ENCODE measurements at regions not wholly inside any gene's neighbourhood (a gene's known extent, or its start where the extent isn't known, plus 50 kb on each side); places are given as distances from the start of the nearest gene placed in this dataset.

- Histone ChIP-seq H3K4me3 (no peak overlapping the region), H3K36me3 (no peaks in the 10 kb centered on the region), H3K27me3 (replicated peaks; ENCODE audit: insufficient read depth) (no peaks in the 10 kb centered on the region), H3K27ac (no peak overlapping the region), H3K9me3 (no peaks in the 10 kb centered on the region), H3K4me1 (ENCODE audit: control insufficient read depth in 1 of 2, low read depth in 2 of 2) (peaks cover 0 to 7% of the 10 kb centered on the region in 2 donors)
- DNase-seq (ENCODE audit: low spot score) (no peak), ATAC-seq (ENCODE audit: insufficient number of reproducible peaks, low FRiP score, low read depth) (no peak)
- no peak for TF ChIP-seq CTCF (IDR thresholded peaks at IDR 0.05)
Observed at GRCh38 chr5:118529361-118530144, 458.8 kb downstream of the DTWD2 start.

GRCh38 chr5:118522626-118523025, 465.7 kb downstream of the DTWD2 start:
- Histone ChIP-seq H3K27me3 (replicated peaks; ENCODE audit: insufficient read depth) (no peaks in the 10 kb centered on the region), H3K9me3 (no peaks in the 10 kb centered on the region), H3K27ac (no peak overlapping the region), H3K4me1 (ENCODE audit: control insufficient read depth in 1 of 2, low read depth in 2 of 2) (peaks cover 0 to 15% of the 10 kb centered on the region in 2 donors), H3K4me3 (no peak overlapping the region), H3K36me3 (no peaks in the 10 kb centered on the region)
- ATAC-seq (ENCODE audit: insufficient number of reproducible peaks, low FRiP score, low read depth) = no peak
- DNase-seq (ENCODE audit: low spot score) = no peak
- TF ChIP-seq CTCF (IDR thresholded peaks at IDR 0.05) = no peak

- Histone ChIP-seq H3K27me3 (replicated peaks; ENCODE audit: insufficient read depth) (no peaks in the 10 kb centered on the region), H3K4me1 (ENCODE audit: control insufficient read depth in 1 of 2, low read depth in 2 of 2) (peaks cover 0 to 15% of the 10 kb centered on the region in 2 donors), H3K36me3 (no peaks in the 10 kb centered on the region), H3K4me3 (no peak overlapping the region), H3K9me3 (no peaks in the 10 kb centered on the region), H3K27ac (no peak overlapping the region)
- ATAC-seq (ENCODE audit: insufficient number of reproducible peaks, low FRiP score, low read depth) = no peak
- TF ChIP-seq CTCF (IDR thresholded peaks at IDR 0.05) = no peak
- no peak for DNase-seq (ENCODE audit: low spot score)
Observed at GRCh38 chr5:118520771-118521415, 467.5 kb downstream of the DTWD2 start.

GRCh38 chr5:118519466-118519865, 468.9 kb downstream of the DTWD2 start:
- Histone ChIP-seq H3K4me3 (no peak overlapping the region), H3K27ac (no peak overlapping the region), H3K36me3 (no peaks in the 10 kb centered on the region), H3K27me3 (replicated peaks; ENCODE audit: insufficient read depth) (no peaks in the 10 kb centered on the region), H3K4me1 (ENCODE audit: control insufficient read depth in 1 of 2, low read depth in 2 of 2) (peaks cover 0 to 15% of the 10 kb centered on the region in 2 donors), H3K9me3 (no peaks in the 10 kb centered on the region)
- DNase-seq (ENCODE audit: low spot score) = no peak
- TF ChIP-seq CTCF (IDR thresholded peaks at IDR 0.05) = no peak
- no peak for ATAC-seq (ENCODE audit: insufficient number of reproducible peaks, low FRiP score, low read depth)

- DNase-seq (ENCODE audit: low spot score) (no peak), ATAC-seq (ENCODE audit: insufficient number of reproducible peaks, low FRiP score, low read depth) (no peak)
- Histone ChIP-seq H3K27ac (no peak overlapping the region), H3K4me3 (no peak overlapping the region), H3K36me3 (no peaks in the 10 kb centered on the region), H3K4me1 (ENCODE audit: control insufficient read depth in 1 of 2, low read depth in 2 of 2) (peaks cover 0 to 15% of the 10 kb centered on the region in 2 donors), H3K9me3 (no peaks in the 10 kb centered on the region), H3K27me3 (replicated peaks; ENCODE audit: insufficient read depth) (no peaks in the 10 kb centered on the region)
- TF ChIP-seq CTCF (IDR thresholded peaks at IDR 0.05) = no peak
Observed at GRCh38 chr5:118518720-118519119, 469.6 kb downstream of the DTWD2 start.

All from thoracic aorta (tissue), 2 donors.